DND-41 (cell line): ENCODE measurements at regions not wholly inside any gene's neighbourhood (a gene's known extent, or its start where the extent isn't known, plus 50 kb on each side); places are given as distances from the start of the nearest gene placed in this dataset.

Experiments
- ATAC-seq: fragments of 200-7000 bp; cut with Tn5 transposase; 3 replicates; pipeline ENCODE4 v1.9.1; 2021; ENCODE audit warnings: low read depth; ENCODE audit not compliant: insufficient read depth
- DNase-seq: peaks from one replicate; pipeline ENCODE4 v3.0.0-alpha.2; 2020
- H2AFZ ChIP-seq: 2 replicates; pipeline ENCODE4 v1.6.0; 2012; ENCODE audit warnings: low read depth, low read length
- H3K27ac ChIP-seq: 2 replicates; pipeline ENCODE4 v1.5.1; 2012; ENCODE audit warnings: low read length, inconsistent platforms
- H3K27me3 ChIP-seq: fragments of 200-600 bp; sonication (generic); 2 replicates; pipeline ENCODE4 v1.6.0; 2012; ENCODE audit warnings: low read length, mild to moderate bottlenecking, inconsistent platforms; ENCODE audit not compliant: insufficient read depth, poor library complexity
- H3K36me3 ChIP-seq: 2 replicates; pipeline ENCODE4 v1.5.1; 2012; ENCODE audit warnings: low read length, inconsistent platforms; ENCODE audit not compliant: insufficient read depth
- H3K4me1 ChIP-seq: 2 replicates; pipeline ENCODE4 v1.5.1; 2012; ENCODE audit warnings: mild to moderate bottlenecking, low read length; ENCODE audit not compliant: insufficient read depth
- H3K4me2 ChIP-seq: 2 replicates; pipeline ENCODE4 v1.6.0; 2012; ENCODE audit warnings: mild to moderate bottlenecking, moderate library complexity, low read length, inconsistent platforms; ENCODE audit not compliant: insufficient read depth
- H3K4me3 ChIP-seq, 2 experiments: fragments of 200-600 bp in 1 of 2; shearing (Covaris generic) in 1 of 2; 2 replicates each; pipeline ENCODE4 v1.5.1; 2012 to 2016; ENCODE audit warnings: inconsistent platforms in 2 of 2, low read length in 2 of 2, mild to moderate bottlenecking in 2 of 2, low read depth in 1 of 2, moderate library complexity in 1 of 2
- H3K79me2 ChIP-seq: 2 replicates; pipeline ENCODE4 v1.6.0; 2012; ENCODE audit warnings: low read length, inconsistent platforms; ENCODE audit not compliant: insufficient read depth
- H3K9ac ChIP-seq: 2 replicates; pipeline ENCODE4 v1.6.0; 2012; ENCODE audit warnings: low read depth, mild to moderate bottlenecking, inconsistent platforms, low read length, moderate library complexity
- H3K9me3 ChIP-seq: 2 replicates; pipeline ENCODE4 v1.5.1; 2012; ENCODE audit warnings: low read length, moderate library complexity, mild to moderate bottlenecking, inconsistent platforms; ENCODE audit not compliant: insufficient read depth, severe bottlenecking
- H4K20me1 ChIP-seq: 2 replicates; pipeline ENCODE4 v1.6.0; 2012; ENCODE audit warnings: low read length; ENCODE audit not compliant: insufficient read depth
- CTCF ChIP-seq: IDR thresholded peaks from 2 replicates; pipeline ENCODE4 v1.5.1; 2012; ENCODE audit warnings: borderline replicate concordance, low read length, moderate library complexity, mild to moderate bottlenecking; ENCODE audit not compliant: poor library complexity, severe bottlenecking; ENCODE audit errors: extremely low read depth
- EZH2 ChIP-seq: IDR thresholded peaks from 3 replicates; pipeline ENCODE4 v1.6.1; 2012; ENCODE audit warnings: borderline replicate concordance, low read depth, mild to moderate bottlenecking, moderate library complexity, low read length, inconsistent platforms; ENCODE audit not compliant: severe bottlenecking

- DNase-seq (no peak), ATAC-seq (no peak)
- no peak overlapping the region for H3K9ac ChIP-seq
- no peak overlapping the region for H2AFZ ChIP-seq
- TF ChIP-seq EZH2 (no peak), CTCF (no peak)
- no peaks in the 10 kb centered on the region for H3K79me2 ChIP-seq
- H3K9me3 ChIP-seq, result no peaks in the 10 kb centered on the region
- no peaks in the 10 kb centered on the region for H3K36me3 ChIP-seq
- no peak overlapping the region for H3K27ac ChIP-seq
- no peak overlapping the region for H3K4me3 ChIP-seq
- no peak overlapping the region for H3K4me2 ChIP-seq
- H3K4me1 ChIP-seq, result no peaks in the 10 kb centered on the region
- H4K20me1 ChIP-seq, result no peaks in the 10 kb centered on the region
- no peaks in the 10 kb centered on the region for H3K27me3 ChIP-seq
Observed at GRCh38 chr13:67771106-67771505, 541.0 kb upstream of the PCDH9 start.

- Histone ChIP-seq H3K4me3 (no peak overlapping the region), H3K4me2 (no peak overlapping the region), H3K27ac (no peak overlapping the region), H3K4me1 (no peaks in the 10 kb centered on the region), H3K79me2 (no peaks in the 10 kb centered on the region), H3K36me3 (no peaks in the 10 kb centered on the region), H3K9me3 (no peaks in the 10 kb centered on the region), H2AFZ (no peak overlapping the region), H4K20me1 (no peaks in the 10 kb centered on the region), H3K9ac (no peak overlapping the region), H3K27me3 (no peaks in the 10 kb centered on the region)
- TF ChIP-seq EZH2, result no peak
- no peak for TF ChIP-seq CTCF
- no peak for DNase-seq
- no peak for ATAC-seq
Observed at GRCh38 chr13:67769987-67770341, 539.8 kb upstream of the PCDH9 start.

DNA sequence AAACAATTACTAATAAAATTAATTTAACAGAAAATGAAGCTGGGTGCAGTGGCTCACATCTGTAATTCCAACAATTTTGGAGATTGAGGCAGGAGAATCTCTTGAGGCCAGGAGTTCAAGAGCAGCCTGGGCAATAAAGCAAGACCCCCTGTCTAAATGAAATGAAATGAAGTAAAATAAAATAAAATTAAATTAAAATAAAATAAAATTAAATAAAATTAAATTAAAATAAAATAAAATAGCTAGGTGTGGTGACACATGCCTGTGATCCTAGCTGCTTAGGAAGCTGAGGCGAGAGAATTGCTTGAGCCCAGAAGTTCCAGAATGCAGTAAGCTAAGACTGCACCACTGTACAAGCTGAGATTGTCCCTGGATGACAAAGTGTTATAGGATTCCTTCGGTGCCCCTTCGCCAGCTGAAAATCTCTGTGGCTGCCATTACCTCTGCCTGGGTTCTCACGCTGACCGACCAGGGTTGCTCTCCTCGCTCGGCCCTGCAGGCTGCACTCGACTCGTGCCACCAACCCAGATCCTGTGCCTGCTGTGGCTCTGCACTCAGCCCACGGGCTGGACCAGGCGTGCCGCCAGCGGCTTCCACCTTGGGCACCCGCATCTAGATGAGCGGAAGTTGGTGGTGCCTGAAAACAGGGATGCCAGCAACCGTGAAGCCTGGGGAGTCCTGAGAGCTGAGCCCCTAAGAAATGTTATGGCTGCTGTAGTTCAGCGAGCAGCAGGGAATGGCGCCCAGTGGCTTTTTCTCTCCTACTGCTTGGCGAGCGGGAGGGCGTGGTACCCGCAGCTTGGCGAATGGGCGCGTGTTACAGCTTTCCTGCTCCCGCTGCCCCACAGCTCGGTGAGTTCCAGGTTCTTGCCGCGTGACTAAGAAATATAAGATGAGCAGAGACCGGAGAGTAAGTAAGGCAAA lies 539.2 kb upstream of the PCDH9 start:
- Histone ChIP-seq H3K9ac (no peak overlapping the region), H3K9me3 (no peaks in the 10 kb centered on the region), H3K4me2 (no peak overlapping the region), H3K27ac (no peak overlapping the region), H3K79me2 (no peaks in the 10 kb centered on the region), H3K27me3 (no peaks in the 10 kb centered on the region), H3K36me3 (no peaks in the 10 kb centered on the region), H3K4me1 (no peaks in the 10 kb centered on the region), H4K20me1 (no peaks in the 10 kb centered on the region), H3K4me3 (no peak overlapping the region), H2AFZ (no peak overlapping the region)
- DNase-seq (no peak), ATAC-seq (no peak)
- no peak for TF ChIP-seq CTCF
- no peak for TF ChIP-seq EZH2

DNA sequence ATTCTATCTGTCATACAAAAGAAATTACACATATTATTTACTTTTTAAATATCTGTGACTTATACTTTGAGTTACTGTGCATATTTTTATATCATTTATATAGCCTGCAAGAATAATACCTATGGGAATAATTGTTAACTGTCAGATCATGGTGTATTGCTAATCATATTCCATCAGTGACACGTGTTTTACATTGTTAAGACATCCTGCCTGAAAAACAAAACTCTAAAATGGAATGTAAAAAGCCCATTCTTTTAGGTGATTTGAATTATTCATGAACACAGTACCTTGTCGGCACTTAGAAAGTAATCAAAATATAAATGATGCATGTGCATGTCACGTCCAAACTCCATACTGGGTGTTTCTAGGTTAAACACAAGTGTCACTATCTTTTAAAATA lies 533.8 kb upstream of the PCDH9 start:
- ATAC-seq (no peak), DNase-seq (no peak)
- no peaks in the 10 kb centered on the region for H3K9me3 ChIP-seq
- no peaks in the 10 kb centered on the region for H3K36me3 ChIP-seq
- H3K9ac ChIP-seq, result no peak overlapping the region
- no peak overlapping the region for H3K4me2 ChIP-seq
- no peak overlapping the region for H3K4me3 ChIP-seq
- H3K27ac ChIP-seq, result no peak overlapping the region
- TF ChIP-seq EZH2 (no peak), CTCF (no peak)
- no peak overlapping the region for H2AFZ ChIP-seq
- no peaks in the 10 kb centered on the region for H3K79me2 ChIP-seq
- H3K4me1 ChIP-seq, result no peaks in the 10 kb centered on the region
- no peaks in the 10 kb centered on the region for H4K20me1 ChIP-seq
- no peaks in the 10 kb centered on the region for H3K27me3 ChIP-seq
